ENCODE measurements at regions not wholly inside any gene's neighbourhood (a gene's known extent, or its start where the extent isn't known, plus 50 kb on each side); places are given as distances from the start of the nearest gene placed in this dataset.

DNA sequence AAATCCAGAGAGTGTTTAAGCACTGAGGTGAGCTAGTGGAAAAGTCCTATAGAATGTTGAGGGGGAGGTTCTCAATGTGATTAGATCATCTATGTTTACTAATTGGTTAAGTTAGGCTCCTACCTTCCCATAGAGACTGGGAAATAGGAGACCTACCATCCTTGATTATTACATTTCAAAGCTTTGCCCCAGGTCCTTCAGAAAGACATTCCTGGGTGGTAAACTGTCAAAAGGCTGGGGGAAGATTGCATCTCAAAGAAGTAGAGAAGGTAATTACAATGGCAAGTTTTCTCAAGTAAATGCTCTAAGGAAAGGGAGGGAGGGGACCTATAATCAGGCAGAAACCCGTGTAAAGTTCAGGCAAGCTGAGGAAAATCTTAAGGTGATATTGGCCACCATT, 247.8 kb upstream of the SMIM30 start:
- 19% methylated on average over 1 of the region's 1 CpG for WGBS
- Histone ChIP-seq H3K9me3 (ENCODE audit: control insufficient read depth in 4 of 4, low read length in 3 of 4) (peaks cover 0 to 3% (median 0%) of the 10 kb centered on the region in 4 donors), H3K27me3 (ENCODE audit: control insufficient read depth in 4 of 4, insufficient read depth in 4 of 4, low read length in 3 of 4) (no peaks in the 10 kb centered on the region), H3K36me3 (ENCODE audit: control insufficient read depth in 4 of 4, insufficient read depth in 3 of 4, low read depth in 1 of 4, low read length in 3 of 4) (no peaks in the 10 kb centered on the region), H3K27ac (ENCODE audit: low read depth in 1 of 2, low read length in 2 of 2) (no peak overlapping the region), H3K9ac (ENCODE audit: low read depth in 1 of 2, low read length in 2 of 2) (no peak overlapping the region), H3K4me1 (ENCODE audit: control insufficient read depth in 4 of 4, insufficient read depth in 4 of 4, low read length in 3 of 4) (no peaks in the 10 kb centered on the region), H3K4me3 (ENCODE audit: low read depth in 1 of 3, low read length in 3 of 3) (no peak overlapping the region)
- no peak for DNase-seq (ENCODE audit: low spot score)
- TF ChIP-seq TAF1 (conservative IDR thresholded peaks at IDR 0.05) = no peak

DNA sequence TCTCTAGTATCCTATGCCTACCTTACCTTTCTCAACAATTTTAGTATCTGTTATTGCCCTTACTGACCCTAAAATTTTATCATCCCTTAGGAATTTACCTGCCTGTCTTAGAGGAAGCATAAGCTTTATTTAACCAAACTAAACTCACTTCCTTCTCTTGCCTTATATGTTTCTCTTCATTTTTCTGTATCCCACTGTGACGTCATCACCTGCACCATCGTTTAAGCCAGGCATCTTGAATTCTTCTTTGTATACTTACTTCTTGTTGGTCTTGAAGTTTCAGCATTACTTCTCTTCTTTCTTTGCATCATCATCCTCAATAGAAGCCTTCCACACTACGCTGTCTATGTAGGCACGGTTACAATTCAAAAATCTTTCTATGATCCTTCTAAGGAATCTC, 231.0 kb upstream of the SMIM30 start:
- Histone ChIP-seq H3K9ac (ENCODE audit: low read depth in 1 of 2, low read length in 2 of 2) (no peak overlapping the region), H3K27ac (ENCODE audit: low read depth in 1 of 2, low read length in 2 of 2) (no peak overlapping the region), H3K4me1 (ENCODE audit: control insufficient read depth in 4 of 4, insufficient read depth in 4 of 4, low read length in 3 of 4) (no peaks in the 10 kb centered on the region), H3K9me3 (ENCODE audit: control insufficient read depth in 4 of 4, low read length in 3 of 4) (no peaks in the 10 kb centered on the region), H3K27me3 (ENCODE audit: control insufficient read depth in 4 of 4, insufficient read depth in 4 of 4, low read length in 3 of 4) (no peaks in the 10 kb centered on the region), H3K4me3 (ENCODE audit: low read depth in 1 of 3, low read length in 3 of 3) (no peak overlapping the region), H3K36me3 (ENCODE audit: control insufficient read depth in 4 of 4, insufficient read depth in 3 of 4, low read depth in 1 of 4, low read length in 3 of 4) (no peaks in the 10 kb centered on the region)
- TF ChIP-seq NR2F2 (IDR thresholded peaks at IDR 0.05) (no peak), SP1 (IDR thresholded peaks at IDR 0.05) (no peak)
- WGBS = 75% methylated on average over 4 of the region's 4 CpGs
- DNase-seq (ENCODE audit: low spot score) = no peak

DNA sequence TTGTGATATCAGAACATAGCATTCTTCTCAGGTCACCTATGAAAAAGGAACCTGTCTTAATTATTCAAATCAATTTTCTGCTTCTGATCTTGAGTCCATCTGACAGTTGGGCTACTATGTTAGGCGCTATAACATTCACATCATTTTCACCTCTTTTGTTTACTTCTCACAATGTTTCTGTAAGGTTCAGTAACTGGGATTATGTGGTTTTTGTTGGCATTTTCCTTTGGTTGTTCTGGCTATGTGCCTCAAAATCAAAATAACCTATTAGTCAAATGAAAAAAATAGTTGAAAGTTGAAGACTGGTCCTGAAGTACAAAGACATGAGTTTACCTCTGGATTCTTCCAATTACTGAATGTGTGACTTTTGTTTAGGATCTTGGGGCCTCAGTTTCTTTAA, 221.3 kb upstream of the SMIM30 start:
- H3K27ac ChIP-seq (ENCODE audit: low read depth in 1 of 2, low read length in 2 of 2) = no peak overlapping the region
- no peaks in the 10 kb centered on the region for H3K27me3 ChIP-seq (ENCODE audit: control insufficient read depth in 4 of 4, insufficient read depth in 4 of 4, low read length in 3 of 4)
- no peak for TF ChIP-seq FOXA1 (IDR thresholded peaks at IDR 0.05)
- TF ChIP-seq, protein P1, sequence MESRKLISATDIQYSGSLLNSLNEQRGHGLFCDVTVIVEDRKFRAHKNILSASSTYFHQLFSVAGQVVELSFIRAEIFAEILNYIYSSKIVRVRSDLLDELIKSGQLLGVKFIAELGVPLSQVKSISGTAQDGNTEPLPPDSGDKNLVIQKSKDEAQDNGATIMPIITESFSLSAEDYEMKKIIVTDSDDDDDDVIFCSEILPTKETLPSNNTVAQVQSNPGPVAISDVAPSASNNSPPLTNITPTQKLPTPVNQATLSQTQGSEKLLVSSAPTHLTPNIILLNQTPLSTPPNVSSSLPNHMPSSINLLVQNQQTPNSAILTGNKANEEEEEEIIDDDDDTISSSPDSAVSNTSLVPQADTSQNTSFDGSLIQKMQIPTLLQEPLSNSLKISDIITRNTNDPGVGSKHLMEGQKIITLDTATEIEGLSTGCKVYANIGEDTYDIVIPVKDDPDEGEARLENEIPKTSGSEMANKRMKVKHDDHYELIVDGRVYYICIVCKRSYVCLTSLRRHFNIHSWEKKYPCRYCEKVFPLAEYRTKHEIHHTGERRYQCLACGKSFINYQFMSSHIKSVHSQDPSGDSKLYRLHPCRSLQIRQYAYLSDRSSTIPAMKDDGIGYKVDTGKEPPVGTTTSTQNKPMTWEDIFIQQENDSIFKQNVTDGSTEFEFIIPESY (IDR thresholded peaks at IDR 0.05) = no peak
- no peak for TF ChIP-seq HNF4A (conservative IDR thresholded peaks at IDR 0.05)
- no peak for TF ChIP-seq EGR1 (IDR thresholded peaks at IDR 0.05; ENCODE audit: low read depth in 2 of 2)
- TF ChIP-seq RXRA (IDR thresholded peaks at IDR 0.05) = no peak
- no peak for TF ChIP-seq JUND (IDR thresholded peaks at IDR 0.05)
- TF ChIP-seq FOXA2 (IDR thresholded peaks at IDR 0.05) = no peak
- TF ChIP-seq SP1 (IDR thresholded peaks at IDR 0.05) = no peak
- TF ChIP-seq, protein P2, sequence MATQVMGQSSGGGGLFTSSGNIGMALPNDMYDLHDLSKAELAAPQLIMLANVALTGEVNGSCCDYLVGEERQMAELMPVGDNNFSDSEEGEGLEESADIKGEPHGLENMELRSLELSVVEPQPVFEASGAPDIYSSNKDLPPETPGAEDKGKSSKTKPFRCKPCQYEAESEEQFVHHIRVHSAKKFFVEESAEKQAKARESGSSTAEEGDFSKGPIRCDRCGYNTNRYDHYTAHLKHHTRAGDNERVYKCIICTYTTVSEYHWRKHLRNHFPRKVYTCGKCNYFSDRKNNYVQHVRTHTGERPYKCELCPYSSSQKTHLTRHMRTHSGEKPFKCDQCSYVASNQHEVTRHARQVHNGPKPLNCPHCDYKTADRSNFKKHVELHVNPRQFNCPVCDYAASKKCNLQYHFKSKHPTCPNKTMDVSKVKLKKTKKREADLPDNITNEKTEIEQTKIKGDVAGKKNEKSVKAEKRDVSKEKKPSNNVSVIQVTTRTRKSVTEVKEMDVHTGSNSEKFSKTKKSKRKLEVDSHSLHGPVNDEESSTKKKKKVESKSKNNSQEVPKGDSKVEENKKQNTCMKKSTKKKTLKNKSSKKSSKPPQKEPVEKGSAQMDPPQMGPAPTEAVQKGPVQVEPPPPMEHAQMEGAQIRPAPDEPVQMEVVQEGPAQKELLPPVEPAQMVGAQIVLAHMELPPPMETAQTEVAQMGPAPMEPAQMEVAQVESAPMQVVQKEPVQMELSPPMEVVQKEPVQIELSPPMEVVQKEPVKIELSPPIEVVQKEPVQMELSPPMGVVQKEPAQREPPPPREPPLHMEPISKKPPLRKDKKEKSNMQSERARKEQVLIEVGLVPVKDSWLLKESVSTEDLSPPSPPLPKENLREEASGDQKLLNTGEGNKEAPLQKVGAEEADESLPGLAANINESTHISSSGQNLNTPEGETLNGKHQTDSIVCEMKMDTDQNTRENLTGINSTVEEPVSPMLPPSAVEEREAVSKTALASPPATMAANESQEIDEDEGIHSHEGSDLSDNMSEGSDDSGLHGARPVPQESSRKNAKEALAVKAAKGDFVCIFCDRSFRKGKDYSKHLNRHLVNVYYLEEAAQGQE (IDR thresholded peaks at IDR 0.05) = no peak
- no peak for TF ChIP-seq HNF4G (IDR thresholded peaks at IDR 0.05)
- TF ChIP-seq, protein P3, sequence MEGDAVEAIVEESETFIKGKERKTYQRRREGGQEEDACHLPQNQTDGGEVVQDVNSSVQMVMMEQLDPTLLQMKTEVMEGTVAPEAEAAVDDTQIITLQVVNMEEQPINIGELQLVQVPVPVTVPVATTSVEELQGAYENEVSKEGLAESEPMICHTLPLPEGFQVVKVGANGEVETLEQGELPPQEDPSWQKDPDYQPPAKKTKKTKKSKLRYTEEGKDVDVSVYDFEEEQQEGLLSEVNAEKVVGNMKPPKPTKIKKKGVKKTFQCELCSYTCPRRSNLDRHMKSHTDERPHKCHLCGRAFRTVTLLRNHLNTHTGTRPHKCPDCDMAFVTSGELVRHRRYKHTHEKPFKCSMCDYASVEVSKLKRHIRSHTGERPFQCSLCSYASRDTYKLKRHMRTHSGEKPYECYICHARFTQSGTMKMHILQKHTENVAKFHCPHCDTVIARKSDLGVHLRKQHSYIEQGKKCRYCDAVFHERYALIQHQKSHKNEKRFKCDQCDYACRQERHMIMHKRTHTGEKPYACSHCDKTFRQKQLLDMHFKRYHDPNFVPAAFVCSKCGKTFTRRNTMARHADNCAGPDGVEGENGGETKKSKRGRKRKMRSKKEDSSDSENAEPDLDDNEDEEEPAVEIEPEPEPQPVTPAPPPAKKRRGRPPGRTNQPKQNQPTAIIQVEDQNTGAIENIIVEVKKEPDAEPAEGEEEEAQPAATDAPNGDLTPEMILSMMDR (IDR thresholded peaks at IDR 0.05; ENCODE audit: low read depth, low read length, missing input control) = no peak
- H3K9ac ChIP-seq (ENCODE audit: low read depth in 1 of 2, low read length in 2 of 2) = no peak overlapping the region
- no peaks in the 10 kb centered on the region for H3K9me3 ChIP-seq (ENCODE audit: control insufficient read depth in 4 of 4, low read length in 3 of 4)
- no peaks in the 10 kb centered on the region for H3K36me3 ChIP-seq (ENCODE audit: control insufficient read depth in 4 of 4, insufficient read depth in 3 of 4, low read depth in 1 of 4, low read length in 3 of 4)
- no peaks in the 10 kb centered on the region for H3K4me1 ChIP-seq (ENCODE audit: control insufficient read depth in 4 of 4, insufficient read depth in 4 of 4, low read length in 3 of 4)
- no peak for DNase-seq (ENCODE audit: low spot score)
- WGBS = 68% methylated on average over 1 of the region's 1 CpG
- no peak overlapping the region for H3K4me3 ChIP-seq (ENCODE audit: low read depth in 1 of 3, low read length in 3 of 3)

All from liver (tissue), 8 donors.